ENCODE measurements at regions not wholly inside any gene's neighbourhood (a gene's known extent, or its start where the extent isn't known, plus 50 kb on each side); places are given as distances from the start of the nearest gene placed in this dataset.

GRCh38 chr14:101233808-101234207, 327.5 kb upstream of the DIO3 start:
- intact Hi-C loops (cut with micrococcal nuclease) (loop anchor here (10.0 kb wide), 3 partner anchors 159 to 849 kb away; no protein-coding TSS in a partner anchor), in situ Hi-C loops (cut with MboI; ENCODE audit: low sequenced_read_pairs) (loop anchor here (25.0 kb wide), 2 partner anchors 522 to 822 kb away; no protein-coding TSS in a partner anchor), dilution Hi-C loops (cut with HindIII; ENCODE audit: low sequenced_read_pairs, unreplicated experiment) (no loop called here)
- no peak overlapping the region for H4K91ac ChIP-seq (ENCODE audit: insufficient read depth, low read depth, low read length)
- ChIA-PET CTCF (no interaction called here), POLR2A (ENCODE audit: unreplicated experiment) (no interaction called here)
- H4K8ac ChIP-seq (ENCODE audit: low read depth in 2 of 2, low read length in 2 of 2), result no peak overlapping the region
- H3K36me3 ChIP-seq (ENCODE audit: control insufficient read depth, insufficient read depth, low read length), result no peaks in the 10 kb centered on the region
- no peak for TF ChIP-seq POLR2A (IDR thresholded peaks at IDR 0.05; ENCODE audit: low read depth, low read length)
- TF ChIP-seq BHLHE40 (IDR thresholded peaks at IDR 0.05; ENCODE audit: low read depth, low read length), result no peak
- TF ChIP-seq FOS (IDR thresholded peaks at IDR 0.05; ENCODE audit: low read depth, low read length), result no peak
- no peak for TF ChIP-seq RCOR1 (IDR thresholded peaks at IDR 0.05; ENCODE audit: insufficient replicate concordance, low read length)
- no peak for TF ChIP-seq ELK1 (IDR thresholded peaks at IDR 0.05; ENCODE audit: borderline replicate concordance, low read depth, low read length)
- TF ChIP-seq USF2 (IDR thresholded peaks at IDR 0.05; ENCODE audit: low read depth, low read length), result no peak
- no peak for TF ChIP-seq CHD1 (IDR thresholded peaks at IDR 0.05; ENCODE audit: low read depth, low read length)
- no peak for TF ChIP-seq RAD21 (IDR thresholded peaks at IDR 0.05; ENCODE audit: low read length)
- no peak for TF ChIP-seq MXI1 (IDR thresholded peaks at IDR 0.05; ENCODE audit: borderline replicate concordance, low read depth, low read length)
- no peak for TF ChIP-seq SMC3 (IDR thresholded peaks at IDR 0.05; ENCODE audit: low read depth, low read length)
- no peak for TF ChIP-seq MAZ (IDR thresholded peaks at IDR 0.05; ENCODE audit: borderline replicate concordance, low read depth, low read length)
- no peak for TF ChIP-seq RFX5 (IDR thresholded peaks at IDR 0.05; ENCODE audit: low read depth, low read length)
- no peak for TF ChIP-seq NFE2L2 (IDR thresholded peaks at IDR 0.05; ENCODE audit: low read depth, low read length)
- TF ChIP-seq CTCF (conservative IDR thresholded peaks at IDR 0.05; ENCODE audit: low read depth, low read length), result no peak
- no peak for TF ChIP-seq MAFK (IDR thresholded peaks at IDR 0.05; ENCODE audit: low read depth, low read length)
- TF ChIP-seq CEBPB (IDR thresholded peaks at IDR 0.05; ENCODE audit: low read depth, low read length), result no peak
- no peak overlapping the region for H4K5ac ChIP-seq (ENCODE audit: low read depth, low read length)
- H2BK20ac ChIP-seq (ENCODE audit: low read depth, low read length), result no peak overlapping the region
- H3K23ac ChIP-seq (ENCODE audit: low read depth, low read length), result no peak overlapping the region
- H2BK120ac ChIP-seq (ENCODE audit: low read depth, low read length), result no peak overlapping the region
- no peak overlapping the region for H2BK5ac ChIP-seq (ENCODE audit: low read depth, low read length, poor library complexity, severe bottlenecking)
- H3K14ac ChIP-seq (replicated peaks; ENCODE audit: low read depth, low read length), result no peak overlapping the region
- no peak overlapping the region for H3K18ac ChIP-seq (ENCODE audit: low read depth, low read length)
- H3K27ac ChIP-seq (ENCODE audit: insufficient read depth, low read length), result no peak overlapping the region
- BruUV-seq (replicated peaks), result no TSS peak
- ATAC-seq (ENCODE audit: low read depth) (no peak), DNase-seq (no peak)
- H3K27me3 ChIP-seq (ENCODE audit: control insufficient read depth, insufficient read depth, low read length), result peaks cover 9% of the 10 kb centered on the region
- H2BK15ac ChIP-seq (ENCODE audit: low read depth, low read length), result no peak overlapping the region
- H3K79me1 ChIP-seq (ENCODE audit: low read depth in 1 of 2, low read length in 2 of 2), result no peaks in the 10 kb centered on the region
- H3K9me1 ChIP-seq (ENCODE audit: insufficient read depth, low read length), result no peaks in the 10 kb centered on the region
- H3K9ac ChIP-seq (ENCODE audit: low read depth, low read length), result no peak overlapping the region
- H3K4ac ChIP-seq (ENCODE audit: low read depth, low read length), result no peak overlapping the region
- 89% methylated on average over 2 of the region's 7 CpGs; no CpG with 5 or more reads in 1 of the 2 experiments for WGBS, 2 experiments (ENCODE audit: extremely low coverage in 2 of 2, insufficient read length in 1 of 2)
- no peak overlapping the region for H3K4me3 ChIP-seq (ENCODE audit: insufficient read depth, low read depth, low read length)
- no peak overlapping the region for H2AFZ ChIP-seq (replicated peaks; ENCODE audit: low read length, poor library complexity)
- H4K20me1 ChIP-seq (ENCODE audit: insufficient read depth, low read length), result no peaks in the 10 kb centered on the region
- no peak overlapping the region for H3K56ac ChIP-seq (ENCODE audit: extremely low read depth, insufficient read depth, low read length)
- no peak overlapping the region for H3K4me2 ChIP-seq (ENCODE audit: low read depth, low read length)
- no peaks in the 10 kb centered on the region for H3K9me3 ChIP-seq (ENCODE audit: control insufficient read depth, insufficient read depth, low read length)
- H2AK9ac ChIP-seq (replicated peaks; ENCODE audit: low read depth, low read length, poor library complexity), result no peak overlapping the region
- no peak overlapping the region for H2AK5ac ChIP-seq (ENCODE audit: low read depth, low read length)
- no peaks in the 10 kb centered on the region for H3K4me1 ChIP-seq (ENCODE audit: control insufficient read depth, insufficient read depth, low read length)
